Testis (tissue), 2 donors: ENCODE measurements at regions not wholly inside any gene's neighbourhood (a gene's known extent, or its start where the extent isn't known, plus 50 kb on each side); places are given as distances from the start of the nearest gene placed in this dataset.

ENCODE experiments used
- CTCF ChIP-seq, 3 experiments: fragments of 450-650 bp in 2 of 3; fragments of 200-600 bp in 1 of 3; sonication (generic) in 1 of 3; IDR thresholded peaks; one replicate each; pipeline ENCODE4 v1.5.1; 2016 to 2019; ENCODE audit warnings: antibody characterized with exemption in 3 of 3, mild to moderate bottlenecking in 2 of 3, moderate library complexity in 1 of 3
- POLR2A ChIP-seq: fragments of 450-650 bp; IDR thresholded peaks from one replicate; pipeline ENCODE4 v1.6.1; 2017; ENCODE audit warnings: antibody characterized with exemption, mild to moderate bottlenecking, moderate library complexity

GRCh38 chr11:43996318-43996717 lies 51.5 kb upstream of the ACCSL start:
- TF ChIP-seq POLR2A: no peak
- no peak for TF ChIP-seq CTCF (IDR thresholded peaks at IDR 0.05)
